Epithelial cell of proximal tubule (primary cell): ENCODE measurements at regions not wholly inside any gene's neighbourhood (a gene's known extent, or its start where the extent isn't known, plus 50 kb on each side); places are given as distances from the start of the nearest gene placed in this dataset.

Experiments
- DNase-seq: peaks from one replicate; pipeline ENCODE4 v3.0.0-alpha.2; 2011; ENCODE audit warnings: low read depth
- H3K4me3 ChIP-seq: 2 replicates; pipeline ENCODE4 v1.5.1; 2011; ENCODE audit warnings: low read depth, mild to moderate bottlenecking, low read length
- TF ChIP-seq, protein P1 (sequence below): conservative IDR thresholded peaks from 2 replicates; pipeline ENCODE4 v1.5.1; 2012; ENCODE audit warnings: low read depth, mild to moderate bottlenecking, low read length

DNA sequence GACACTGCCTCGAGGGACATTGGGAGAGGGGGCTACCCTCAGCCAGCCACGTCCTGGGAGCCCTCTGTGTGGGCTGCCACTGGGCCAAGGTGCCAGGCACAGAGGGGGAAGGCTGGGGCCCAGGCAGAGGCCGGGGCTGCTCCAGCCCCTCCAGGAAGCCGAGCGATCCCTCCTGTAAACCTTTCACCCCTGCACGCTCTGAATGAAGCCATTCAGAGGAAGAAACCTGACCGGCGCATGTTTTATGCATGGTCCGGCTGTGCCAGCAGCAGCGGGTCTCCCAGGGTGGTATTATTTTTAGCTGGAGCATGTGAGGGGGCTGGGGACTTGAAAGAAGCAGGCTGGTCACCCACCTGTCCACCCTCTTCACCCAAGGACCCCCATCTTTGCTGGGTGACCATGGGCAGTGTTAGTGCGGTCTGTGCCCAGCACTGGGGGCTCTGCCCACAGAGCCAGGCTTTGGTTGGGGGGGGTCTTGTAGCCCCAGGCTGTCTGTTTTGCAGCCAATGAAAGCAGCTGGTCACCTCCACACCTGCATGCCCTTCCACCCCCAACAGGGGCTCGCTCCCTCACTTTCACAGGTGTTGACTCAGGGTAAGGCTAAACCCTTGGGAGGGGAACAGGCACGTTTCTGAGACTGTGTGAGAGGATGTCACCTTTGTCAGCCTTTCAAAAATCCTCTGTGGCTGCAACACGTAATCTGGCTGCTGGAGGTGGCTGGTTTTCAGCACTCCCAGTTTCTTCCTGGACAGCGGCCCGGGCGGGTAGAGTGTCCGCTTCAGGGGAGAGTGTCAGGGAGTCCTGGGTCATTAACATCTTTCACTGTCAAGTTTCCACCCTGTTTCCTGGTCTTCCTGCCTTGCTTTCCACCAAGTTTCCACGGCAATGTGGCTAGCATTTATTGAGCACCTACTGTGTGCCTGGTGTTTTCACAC lies 77.1 kb upstream of the BRD7 start:
- DNase-seq, result no peak
- TF ChIP-seq, protein P1, sequence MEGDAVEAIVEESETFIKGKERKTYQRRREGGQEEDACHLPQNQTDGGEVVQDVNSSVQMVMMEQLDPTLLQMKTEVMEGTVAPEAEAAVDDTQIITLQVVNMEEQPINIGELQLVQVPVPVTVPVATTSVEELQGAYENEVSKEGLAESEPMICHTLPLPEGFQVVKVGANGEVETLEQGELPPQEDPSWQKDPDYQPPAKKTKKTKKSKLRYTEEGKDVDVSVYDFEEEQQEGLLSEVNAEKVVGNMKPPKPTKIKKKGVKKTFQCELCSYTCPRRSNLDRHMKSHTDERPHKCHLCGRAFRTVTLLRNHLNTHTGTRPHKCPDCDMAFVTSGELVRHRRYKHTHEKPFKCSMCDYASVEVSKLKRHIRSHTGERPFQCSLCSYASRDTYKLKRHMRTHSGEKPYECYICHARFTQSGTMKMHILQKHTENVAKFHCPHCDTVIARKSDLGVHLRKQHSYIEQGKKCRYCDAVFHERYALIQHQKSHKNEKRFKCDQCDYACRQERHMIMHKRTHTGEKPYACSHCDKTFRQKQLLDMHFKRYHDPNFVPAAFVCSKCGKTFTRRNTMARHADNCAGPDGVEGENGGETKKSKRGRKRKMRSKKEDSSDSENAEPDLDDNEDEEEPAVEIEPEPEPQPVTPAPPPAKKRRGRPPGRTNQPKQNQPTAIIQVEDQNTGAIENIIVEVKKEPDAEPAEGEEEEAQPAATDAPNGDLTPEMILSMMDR, result no peak
- no peak overlapping the region for H3K4me3 ChIP-seq

DNA sequence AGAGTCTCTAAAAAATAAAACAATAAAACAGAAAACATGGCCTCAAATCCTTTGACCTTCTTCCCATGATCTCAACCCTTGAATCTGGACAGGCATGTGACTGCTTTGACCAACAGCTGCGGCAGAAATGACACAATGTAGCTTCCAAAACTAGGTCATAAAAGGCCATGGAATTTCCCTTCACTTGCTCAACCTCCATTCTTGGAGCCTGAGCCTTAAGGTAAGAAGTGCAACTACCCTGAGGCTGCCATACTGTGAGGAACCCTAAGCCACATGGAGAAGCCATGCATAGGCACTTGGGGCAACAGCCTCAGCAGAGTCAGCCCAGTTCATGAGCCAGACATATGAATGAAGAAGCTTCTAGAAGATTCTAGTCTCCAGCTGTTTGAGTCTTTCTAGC lies 75.7 kb upstream of the BRD7 start:
- no peak overlapping the region for H3K4me3 ChIP-seq
- no peak for DNase-seq
- TF ChIP-seq, protein P1, result no peak

DNA sequence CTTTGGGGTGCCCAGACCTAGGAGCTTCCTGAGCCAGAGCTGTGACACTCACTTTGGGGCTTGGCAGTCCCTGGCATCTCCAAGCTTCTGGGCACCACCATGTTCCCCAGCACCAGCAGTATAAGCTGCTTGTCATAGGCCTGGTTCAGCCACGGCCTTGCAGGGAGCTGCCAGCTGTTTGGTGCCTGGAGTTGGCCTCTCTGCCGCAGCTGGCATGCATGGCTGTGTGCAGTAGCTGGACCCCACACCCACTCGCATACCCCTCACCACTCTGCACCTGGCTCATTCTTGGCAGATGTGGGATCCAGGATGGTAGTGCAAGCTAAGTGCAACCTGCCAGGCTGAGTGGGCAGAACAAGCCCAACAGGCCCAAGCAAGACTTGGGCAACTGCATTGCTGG lies 73.4 kb upstream of the BRD7 start:
- H3K4me3 ChIP-seq, result no peak overlapping the region
- DNase-seq, result no peak
- TF ChIP-seq, protein P1, result no peak

DNA sequence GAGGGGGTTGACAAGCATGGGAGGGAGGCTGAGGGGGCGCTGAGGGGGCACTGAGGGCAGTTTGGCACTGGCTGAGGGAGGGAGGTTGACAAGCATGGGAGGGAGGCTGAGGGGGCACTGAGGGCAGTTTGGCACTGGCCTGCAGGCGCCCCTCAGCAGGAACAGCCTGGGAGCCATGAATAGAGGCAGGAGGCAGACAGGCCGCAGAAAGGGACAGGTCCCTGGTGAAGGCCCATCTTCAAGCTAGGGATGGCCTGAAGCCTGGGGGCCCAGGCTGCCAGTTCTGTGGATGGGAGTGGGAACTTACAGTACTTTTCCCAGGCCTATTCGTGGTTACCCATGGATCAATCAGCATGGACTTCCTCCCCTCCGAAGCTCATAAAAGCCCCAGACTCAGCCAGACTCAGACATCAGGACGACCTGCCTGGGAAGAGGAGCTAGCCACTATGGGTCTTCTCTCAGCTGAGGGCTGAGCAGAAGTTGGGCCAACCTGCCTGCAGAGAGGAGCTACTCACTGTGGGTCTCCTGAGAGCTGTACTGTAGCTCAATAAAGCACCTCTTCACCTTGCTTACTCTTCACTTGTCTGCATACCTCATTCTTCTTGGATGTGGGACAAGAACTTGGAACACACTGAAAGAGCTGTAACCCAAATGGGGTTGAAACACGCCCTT lies 72.8 kb upstream of the BRD7 start:
- TF ChIP-seq, protein P1, result no peak
- H3K4me3 ChIP-seq, result no peak overlapping the region
- DNase-seq, result no peak

DNA sequence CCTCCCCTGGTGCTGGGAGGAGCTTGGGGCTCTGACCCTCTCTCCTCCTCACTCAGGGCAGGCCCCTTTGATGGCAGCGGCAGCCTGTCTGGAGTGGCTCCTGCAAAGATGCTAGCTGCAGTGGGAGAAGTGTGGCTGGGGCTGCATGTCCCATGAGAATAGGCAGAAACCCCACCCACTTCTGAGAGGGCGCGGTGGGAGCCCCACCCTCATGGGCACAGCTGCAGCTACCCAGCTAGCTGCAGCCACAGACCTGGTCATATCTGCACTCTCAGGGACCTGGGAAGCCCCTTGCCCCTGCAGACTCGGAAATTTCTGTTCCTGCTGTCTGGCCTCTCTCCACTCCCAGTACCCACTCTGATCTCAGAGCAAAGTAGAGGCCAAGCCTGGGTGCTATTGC lies 72.2 kb upstream of the BRD7 start:
- H3K4me3 ChIP-seq, result no peak overlapping the region
- TF ChIP-seq, protein P1, result no peak
- no peak for DNase-seq

DNA sequence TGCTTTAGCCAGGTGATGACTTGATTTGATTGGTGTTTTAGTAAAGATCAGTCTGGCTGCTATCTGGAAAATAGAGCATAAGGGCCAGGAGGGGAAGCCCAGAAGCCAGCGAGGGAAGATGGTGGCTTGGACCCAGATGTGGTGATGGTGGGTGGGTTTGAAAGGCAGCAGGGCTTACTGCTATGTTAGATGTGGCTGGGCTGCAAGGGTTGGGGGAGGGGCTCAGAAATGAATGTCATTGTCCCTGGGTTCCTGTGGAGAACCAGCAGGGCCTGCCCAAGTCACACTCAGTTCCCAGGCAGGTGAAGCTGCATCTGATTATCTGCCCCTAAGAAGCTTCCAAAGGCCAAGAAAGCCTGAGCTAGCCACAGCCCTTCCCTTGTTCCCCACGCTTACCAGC lies 71.7 kb upstream of the BRD7 start:
- TF ChIP-seq, protein P1, result no peak
- DNase-seq, result no peak
- H3K4me3 ChIP-seq, result no peak overlapping the region
